ENCODE measurements at regions not wholly inside any gene's neighbourhood (a gene's known extent, or its start where the extent isn't known, plus 50 kb on each side); places are given as distances from the start of the nearest gene placed in this dataset.

DNA sequence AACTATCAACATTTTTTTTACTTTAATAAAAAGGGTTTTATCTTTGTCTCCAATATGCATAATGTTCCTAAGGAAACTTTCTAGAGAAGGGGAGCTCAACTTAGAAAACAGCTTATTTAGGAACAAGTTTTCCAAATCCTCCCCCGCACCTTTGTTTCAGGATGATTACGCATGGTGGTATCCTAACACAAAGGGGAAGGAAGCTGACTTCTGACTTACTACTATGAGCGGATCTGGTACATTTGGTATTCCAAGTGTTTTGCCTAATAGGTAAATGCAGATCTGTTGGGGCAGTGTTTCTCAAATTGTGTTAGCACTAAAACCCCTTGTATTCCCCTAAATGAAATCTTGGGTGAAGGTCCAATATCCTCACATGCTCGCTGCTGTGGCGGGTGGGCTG is 229.3 kb upstream of the KLF14 start:
- no peaks in the 10 kb centered on the region; the same call in 1 of the 2 replicates for H3K4me1 Mint-ChIP-seq
- no peak overlapping the region for H3K4me3 Mint-ChIP-seq
- CTCF ChIA-PET = interaction anchor here (1.8 kb wide), 1 partner anchor 66 kb away, joined by 6 read pairs; no protein-coding TSS in a partner anchor
- peaks cover 16% of the 10 kb centered on the region for H3K9me3 Mint-ChIP-seq
- H3K27me3 Mint-ChIP-seq (ENCODE audit: low read depth) = no peaks in the 10 kb centered on the region
- TF ChIP-seq GRHL2 (CRISPR knock-in tag; IDR thresholded peaks at IDR 0.05; ENCODE audit: insufficient replicate concordance, severe bottlenecking) (no peak), GTF2I (CRISPR knock-in tag; conservative IDR thresholded peaks at IDR 0.05) (no peak), E2F1 (CRISPR knock-in tag; IDR thresholded peaks at IDR 0.05) (no peak), SP1 (CRISPR knock-in tag; conservative IDR thresholded peaks at IDR 0.05) (no peak), CDX4 (CRISPR knock-in tag; IDR thresholded peaks at IDR 0.05; ENCODE audit: borderline replicate concordance) (no peak), ZNF396 (CRISPR knock-in tag; IDR thresholded peaks at IDR 0.05; ENCODE audit: borderline replicate concordance) (no peak), ATF1 (CRISPR knock-in tag; IDR thresholded peaks at IDR 0.05) (no peak), ZMAT4 (CRISPR knock-in tag; IDR thresholded peaks at IDR 0.05) (no peak), RORB (CRISPR knock-in tag; IDR thresholded peaks at IDR 0.05) (no peak), ZNF532 (CRISPR knock-in tag; IDR thresholded peaks at IDR 0.05; ENCODE audit: borderline replicate concordance) (no peak), E2F5 (CRISPR knock-in tag; IDR thresholded peaks at IDR 0.05) (no peak)
- TF ChIP-seq, protein P1, sequence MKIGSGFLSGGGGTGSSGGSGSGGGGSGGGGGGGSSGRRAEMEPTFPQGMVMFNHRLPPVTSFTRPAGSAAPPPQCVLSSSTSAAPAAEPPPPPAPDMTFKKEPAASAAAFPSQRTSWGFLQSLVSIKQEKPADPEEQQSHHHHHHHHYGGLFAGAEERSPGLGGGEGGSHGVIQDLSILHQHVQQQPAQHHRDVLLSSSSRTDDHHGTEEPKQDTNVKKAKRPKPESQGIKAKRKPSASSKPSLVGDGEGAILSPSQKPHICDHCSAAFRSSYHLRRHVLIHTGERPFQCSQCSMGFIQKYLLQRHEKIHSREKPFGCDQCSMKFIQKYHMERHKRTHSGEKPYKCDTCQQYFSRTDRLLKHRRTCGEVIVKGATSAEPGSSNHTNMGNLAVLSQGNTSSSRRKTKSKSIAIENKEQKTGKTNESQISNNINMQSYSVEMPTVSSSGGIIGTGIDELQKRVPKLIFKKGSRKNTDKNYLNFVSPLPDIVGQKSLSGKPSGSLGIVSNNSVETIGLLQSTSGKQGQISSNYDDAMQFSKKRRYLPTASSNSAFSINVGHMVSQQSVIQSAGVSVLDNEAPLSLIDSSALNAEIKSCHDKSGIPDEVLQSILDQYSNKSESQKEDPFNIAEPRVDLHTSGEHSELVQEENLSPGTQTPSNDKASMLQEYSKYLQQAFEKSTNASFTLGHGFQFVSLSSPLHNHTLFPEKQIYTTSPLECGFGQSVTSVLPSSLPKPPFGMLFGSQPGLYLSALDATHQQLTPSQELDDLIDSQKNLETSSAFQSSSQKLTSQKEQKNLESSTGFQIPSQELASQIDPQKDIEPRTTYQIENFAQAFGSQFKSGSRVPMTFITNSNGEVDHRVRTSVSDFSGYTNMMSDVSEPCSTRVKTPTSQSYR (CRISPR knock-in tag; IDR thresholded peaks at IDR 0.05) = no peak
- no peak for DNase-seq (ENCODE audit: low spot score)
- peaks cover 22% of the 10 kb centered on the region for H3K36me3 Mint-ChIP-seq
- no peak for ATAC-seq
- POLR2A ChIA-PET = no interaction called here
- H3K27ac Mint-ChIP-seq = no peak overlapping the region

DNA sequence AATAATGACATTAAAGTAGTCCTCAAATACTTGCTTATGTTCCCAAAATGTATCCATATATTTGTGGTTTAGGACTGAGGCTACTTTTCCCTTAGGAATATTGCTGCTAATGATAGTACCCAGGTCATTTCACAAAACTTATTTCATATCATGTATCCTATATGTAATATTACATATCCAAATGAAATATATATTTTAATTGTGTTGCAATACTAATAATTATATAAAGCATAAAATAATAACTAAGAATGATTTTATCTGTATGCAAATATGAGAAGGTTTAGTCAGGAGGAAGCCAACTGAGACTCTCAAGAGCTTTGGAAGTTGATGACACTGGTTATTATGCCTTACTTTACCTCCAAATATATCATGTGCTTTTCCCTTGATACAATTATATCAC is 231.5 kb upstream of the KLF14 start:
- no peak for ATAC-seq
- CTCF ChIA-PET = interaction anchor here (1.5 to 2.6 kb wide), 2 partner anchors 69 to 70 kb away, joined by 3 to 7 read pairs; no protein-coding TSS in a partner anchor
- H3K4me1 Mint-ChIP-seq = no peaks in the 10 kb centered on the region; the same call in 1 of the 2 replicates
- H3K27me3 Mint-ChIP-seq (ENCODE audit: low read depth) = no peaks in the 10 kb centered on the region
- peaks cover 12% of the 10 kb centered on the region for H3K36me3 Mint-ChIP-seq
- H3K27ac Mint-ChIP-seq = no peak overlapping the region
- no peak overlapping the region for H3K4me3 Mint-ChIP-seq
- H3K9me3 Mint-ChIP-seq = peaks cover 6% of the 10 kb centered on the region
- POLR2A ChIA-PET = interaction anchor here (0.6 kb wide), 1 partner anchor 16 kb away, joined by 5 read pairs; no protein-coding TSS in a partner anchor
- no peak for DNase-seq (ENCODE audit: low spot score)
- TF ChIP-seq PRRX2 (CRISPR knock-in tag; IDR thresholded peaks at IDR 0.05) (no peak), MXD4 (CRISPR knock-in tag; IDR thresholded peaks at IDR 0.05; ENCODE audit: borderline replicate concordance) (no peak), E2F5 (CRISPR knock-in tag; IDR thresholded peaks at IDR 0.05) (no peak), ZNF425 (CRISPR knock-in tag; conservative IDR thresholded peaks at IDR 0.05) (no peak), NFE2L1 (CRISPR knock-in tag; IDR thresholded peaks at IDR 0.05) (no peak), CTCF (IDR thresholded peaks at IDR 0.05) (no peak), CREM (CRISPR knock-in tag; IDR thresholded peaks at IDR 0.05) (no peak)

All from WTC11 (cell line).